NCI-H524 treated with DMSO at 0.1 percent for 48 hours (cell line): ENCODE measurements at regions not wholly inside any gene's neighbourhood (a gene's known extent, or its start where the extent isn't known, plus 50 kb on each side); places are given as distances from the start of the nearest gene placed in this dataset.
"Not testable (repeated sequence)": the region's sequence is repeated elsewhere in the genome, so short reads cannot be mapped to it uniquely, and the experiment has no call there.

Source experiments
- DNase-seq: peaks from one replicate; lab custom pipeline; 2025; lab: John Stamatoyannopoulos, UW

GRCh38 chr16:31702796-31703195 is 170.8 kb upstream of the ZNF267 start:
- DNase-seq, result no peak

- no peak for DNase-seq
Measured at GRCh38 chr16:31703526-31704128, 170.0 kb upstream of the ZNF267 start.

GRCh38 chr16:31704138-31704537 is 169.5 kb upstream of the ZNF267 start:
- DNase-seq, result no peak

GRCh38 chr16:31705371-31705770 is 168.2 kb upstream of the ZNF267 start:
- DNase-seq, result no peak

- DNase-seq, result no peak
Measured at GRCh38 chr16:31706318-31706717, 167.3 kb upstream of the ZNF267 start.

GRCh38 chr16:31706925-31707324 is 166.7 kb upstream of the ZNF267 start:
- no peak for DNase-seq

DNA sequence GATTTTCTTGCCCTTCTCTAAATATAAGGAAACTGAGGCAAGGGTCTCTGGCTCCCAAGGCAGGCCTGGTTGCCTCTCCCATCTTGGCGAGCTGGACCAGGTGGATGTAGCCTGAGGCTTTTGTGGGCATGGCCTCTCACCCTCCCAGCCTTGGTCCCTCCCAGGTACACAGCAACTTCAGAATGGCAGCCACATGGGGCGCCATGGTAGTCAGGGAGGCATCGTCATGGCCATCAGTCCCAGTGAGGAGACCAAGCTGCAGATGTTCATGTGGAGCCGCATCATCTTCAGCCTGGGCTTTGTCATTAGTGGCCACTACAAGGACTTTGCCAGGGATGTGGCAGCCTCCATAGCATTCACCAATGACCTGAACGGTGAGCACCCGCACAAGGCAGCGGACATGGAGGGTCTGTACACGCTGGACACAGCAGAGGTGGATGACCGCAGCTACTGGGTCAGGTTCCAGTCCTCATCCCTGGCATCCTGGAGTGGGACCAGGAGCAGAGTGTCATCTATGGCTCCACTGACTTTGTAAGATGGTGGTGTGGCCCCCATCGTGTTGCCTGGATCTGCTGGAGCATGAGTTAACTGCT is 165.8 kb upstream of the ZNF267 start:
- no peak for DNase-seq

DNA sequence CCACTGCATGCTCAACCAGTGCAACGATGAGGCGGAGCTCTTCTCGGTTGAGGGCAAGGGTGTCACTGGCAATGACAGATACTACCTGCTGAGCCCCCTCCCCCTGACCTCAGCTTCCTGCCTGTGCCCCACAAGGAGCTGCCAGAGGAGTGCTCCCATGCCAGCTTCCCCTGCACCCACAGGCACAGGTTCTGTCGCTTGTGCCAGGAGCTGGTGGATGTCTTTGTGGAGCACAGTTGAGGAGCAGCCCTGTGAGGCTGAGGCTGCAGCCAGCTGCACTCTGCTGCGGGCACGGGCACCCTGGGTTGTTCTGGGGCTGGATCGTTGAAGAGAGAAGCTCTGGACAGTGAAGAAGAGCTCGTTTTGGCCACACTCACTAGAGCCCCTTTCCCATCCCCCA is 165.3 kb upstream of the ZNF267 start:
- no peak for DNase-seq

DNA sequence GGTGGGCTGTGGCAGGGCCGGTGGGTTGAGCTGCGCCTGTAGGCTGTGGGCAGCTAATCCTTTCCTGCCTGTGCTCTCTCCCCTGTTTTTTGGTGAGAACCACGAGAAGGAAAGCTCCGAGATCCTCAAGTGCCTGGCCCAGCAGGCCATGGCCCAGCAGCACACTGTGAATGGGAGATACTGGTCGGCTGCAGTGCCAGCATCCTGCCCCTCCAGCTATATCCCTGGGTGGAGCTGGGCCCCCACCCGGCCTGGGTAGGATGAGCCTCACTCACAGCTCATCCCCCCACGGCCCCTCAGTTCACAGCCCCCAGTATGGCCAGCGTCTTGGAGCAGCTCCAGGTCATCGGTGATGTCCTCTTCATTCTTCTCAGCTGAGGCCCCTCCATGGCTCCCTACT is 164.4 kb upstream of the ZNF267 start:
- no peak for DNase-seq

GRCh38 chr16:31710134-31710533 is 163.5 kb upstream of the ZNF267 start:
- no peak for DNase-seq

- no peak for DNase-seq
Measured at GRCh38 chr16:31710880-31711279, 162.7 kb upstream of the ZNF267 start.

GRCh38 chr16:31711344-31711845 is 162.2 kb upstream of the ZNF267 start:
- no peak for DNase-seq

GRCh38 chr16:31712064-31712540 is 161.5 kb upstream of the ZNF267 start:
- no peak for DNase-seq

DNA sequence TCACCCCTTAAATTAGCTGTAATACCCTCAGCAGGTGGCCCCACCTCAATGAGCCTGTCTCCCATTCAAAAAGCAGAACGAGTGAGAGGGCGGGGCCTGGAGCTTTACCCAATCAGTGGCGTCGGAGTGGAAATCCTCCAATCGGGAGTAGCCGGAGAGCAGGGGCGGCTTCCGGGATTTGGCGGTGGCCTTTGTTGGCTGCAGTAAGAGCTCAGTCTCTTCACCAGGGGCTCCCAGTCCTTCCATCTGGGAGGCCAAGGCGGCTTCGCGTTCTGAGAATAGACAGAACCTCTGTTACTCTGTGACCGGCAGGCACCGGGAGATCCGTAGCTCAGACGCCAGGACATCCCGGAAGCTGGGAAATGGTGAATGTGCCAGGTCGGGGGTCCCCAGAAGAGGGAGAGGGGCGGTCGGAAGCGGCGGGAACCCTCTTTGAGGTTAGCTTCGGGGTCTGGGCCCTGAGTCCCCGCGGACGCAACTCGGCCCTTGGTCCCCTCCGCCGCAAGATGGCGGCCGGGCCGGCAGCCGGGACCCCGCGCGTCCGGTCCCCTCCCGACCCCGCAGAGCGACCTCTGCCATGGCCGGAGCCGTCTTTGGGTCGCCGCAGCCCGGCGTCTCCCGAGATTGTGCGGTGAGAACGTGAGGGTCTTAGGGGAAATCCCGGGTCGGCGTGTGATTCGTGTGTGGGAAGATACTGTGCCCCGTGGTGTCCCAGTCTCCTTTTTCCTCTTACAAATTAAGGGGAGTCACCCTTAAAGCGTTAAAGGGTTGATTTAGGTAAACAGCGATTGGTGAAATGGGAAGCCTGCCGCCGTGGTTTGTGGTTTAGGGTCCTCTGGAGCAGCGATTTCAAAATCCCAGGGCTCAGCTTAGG is 160.3 kb upstream of the ZNF267 start:
- peak; percentile 93 for DNase-seq

- no peak for DNase-seq
Measured at GRCh38 chr16:31713945-31714902, 159.4 kb upstream of the ZNF267 start.

DNA sequence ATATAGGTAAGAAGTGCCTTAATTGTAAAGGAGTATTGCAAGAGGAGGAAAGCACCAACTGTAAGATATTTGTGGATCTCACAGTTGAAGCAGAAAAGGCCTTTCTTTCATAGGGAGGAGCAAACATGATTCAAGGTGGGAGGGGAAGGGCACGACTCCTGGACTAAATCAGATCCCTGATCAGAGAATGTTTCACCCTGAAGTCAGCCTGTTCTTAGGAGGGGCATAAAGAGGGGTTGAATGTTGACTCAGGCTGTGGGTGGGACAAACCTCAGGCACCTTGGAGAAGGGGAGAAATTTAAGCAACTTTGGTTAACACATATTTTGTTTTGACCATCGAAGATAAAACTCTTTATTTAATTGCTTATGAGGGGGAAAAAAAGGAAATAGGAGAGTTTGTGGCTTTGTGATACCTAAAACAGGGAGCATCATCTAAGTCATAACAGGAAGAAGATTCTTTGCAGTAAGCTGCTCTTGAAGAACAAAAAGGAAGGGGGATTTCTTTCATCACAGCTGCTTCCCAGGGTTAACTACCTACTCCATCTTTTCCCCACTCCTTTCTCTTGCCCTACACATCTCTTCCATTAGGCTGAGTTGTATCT is 158.6 kb upstream of the ZNF267 start:
- no peak for DNase-seq

GRCh38 chr16:31715915-31716314 is 157.7 kb upstream of the ZNF267 start:
- no peak for DNase-seq

- DNase-seq, result no peak
Measured at GRCh38 chr16:31718998-31719397, 154.6 kb upstream of the ZNF267 start.

- no peak for DNase-seq
Measured at GRCh38 chr16:31727553-31727952, 146.1 kb upstream of the ZNF267 start.

- no peak for DNase-seq
Measured at GRCh38 chr16:31734265-31734664, 139.3 kb upstream of the ZNF267 start.

DNA sequence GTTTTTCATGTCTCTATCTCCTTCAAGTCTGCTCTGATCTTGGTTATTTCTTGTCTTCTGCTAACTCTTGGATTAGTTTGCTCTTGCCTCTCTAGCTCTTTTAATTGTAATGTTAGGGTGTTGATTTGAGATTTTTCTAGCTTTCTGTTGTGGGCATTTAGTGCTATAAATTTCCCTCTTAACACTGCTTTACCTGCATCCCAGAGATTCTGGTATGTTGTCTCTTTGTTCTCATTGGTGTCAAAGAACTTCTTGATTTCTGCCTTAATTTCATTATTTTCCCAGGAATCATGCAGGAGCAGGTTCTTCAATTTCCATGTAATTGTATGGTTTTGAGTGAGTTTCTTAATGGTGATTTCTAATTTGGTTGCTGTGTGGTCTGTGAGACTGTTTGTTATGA is 128.5 kb upstream of the ZNF267 start:
- DNase-seq, result not testable (repeated sequence)
